Stimulated activated CD8-positive, alpha-beta memory T cell treated with anti-CD3 and anti-CD28 coated beads, Interleukin-12 subunit alpha, Interleukin-12 subunit beta, amount 100 ng/mL, for 1 hour (primary cell): ENCODE measurements at regions not wholly inside any gene's neighbourhood (a gene's known extent, or its start where the extent isn't known, plus 50 kb on each side); places are given as distances from the start of the nearest gene placed in this dataset.
"Not testable (repeated sequence)": the region's sequence is repeated elsewhere in the genome, so short reads cannot be mapped to it uniquely, and the experiment has no call there.

Source experiments
- DNase-seq: peaks from one replicate; pipeline ENCODE4 v3.0.0-alpha.2; 2020; ENCODE audit warnings: low read depth

GRCh38 chrX:25141684-25142083 lies 125.9 kb upstream of the ARX start:
- DNase-seq = no peak

GRCh38 chrX:25131055-25131454 lies 115.3 kb upstream of the ARX start:
- no peak for DNase-seq

- DNase-seq = no peak
These were observed 114.9 kb upstream of the ARX start for GRCh38 chrX:25130619-25131018.

- no peak for DNase-seq
These were observed 109.7 kb upstream of the ARX start for GRCh38 chrX:25125483-25125882.

- DNase-seq = no peak
These were observed 108.6 kb upstream of the ARX start for GRCh38 chrX:25124391-25124790.

- DNase-seq = no peak
These were observed 96.4 kb upstream of the ARX start for GRCh38 chrX:25112156-25112555.

- no peak for DNase-seq
These were observed 92.7 kb upstream of the ARX start for GRCh38 chrX:25108481-25108880.

GRCh38 chrX:25105221-25105620 lies 89.5 kb upstream of the ARX start:
- no peak for DNase-seq

GRCh38 chrX:25096522-25097045 lies 80.8 kb upstream of the ARX start:
- no peak for DNase-seq

- DNase-seq = not testable (repeated sequence)
These were observed 75.4 kb upstream of the ARX start for GRCh38 chrX:25091152-25091551.

GRCh38 chrX:25084446-25084845 lies 68.7 kb upstream of the ARX start:
- no peak for DNase-seq

- no peak for DNase-seq
These were observed 67.9 kb upstream of the ARX start for GRCh38 chrX:25083661-25084060.

- DNase-seq = no peak
These were observed 63.3 kb upstream of the ARX start for GRCh38 chrX:25079020-25079419.

GRCh38 chrX:25076941-25077500 lies 61.3 kb upstream of the ARX start:
- no peak for DNase-seq

GRCh38 chrX:25072247-25072646 lies 56.5 kb upstream of the ARX start:
- no peak for DNase-seq

GRCh38 chrX:25070038-25070437 lies 54.3 kb upstream of the ARX start:
- no peak for DNase-seq

GRCh38 chrX:25069209-25069608 lies 53.4 kb upstream of the ARX start:
- no peak for DNase-seq

- no peak for DNase-seq
These were observed 52.6 kb upstream of the ARX start for GRCh38 chrX:25068340-25068739.

- no peak for DNase-seq
These were observed 51.8 kb upstream of the ARX start for GRCh38 chrX:25067271-25068172.

- no peak for DNase-seq
These were observed 50.4 kb upstream of the ARX start for GRCh38 chrX:25066131-25066530.
